ENCODE measurements at regions not wholly inside any gene's neighbourhood (a gene's known extent, or its start where the extent isn't known, plus 50 kb on each side); places are given as distances from the start of the nearest gene placed in this dataset.

- TF ChIP-seq POLR2A (IDR thresholded peaks at IDR 0.05) (no peak), POLR2AphosphoS5 (IDR thresholded peaks at IDR 0.05) (no peak)
- TF ChIP-seq, protein P1, sequence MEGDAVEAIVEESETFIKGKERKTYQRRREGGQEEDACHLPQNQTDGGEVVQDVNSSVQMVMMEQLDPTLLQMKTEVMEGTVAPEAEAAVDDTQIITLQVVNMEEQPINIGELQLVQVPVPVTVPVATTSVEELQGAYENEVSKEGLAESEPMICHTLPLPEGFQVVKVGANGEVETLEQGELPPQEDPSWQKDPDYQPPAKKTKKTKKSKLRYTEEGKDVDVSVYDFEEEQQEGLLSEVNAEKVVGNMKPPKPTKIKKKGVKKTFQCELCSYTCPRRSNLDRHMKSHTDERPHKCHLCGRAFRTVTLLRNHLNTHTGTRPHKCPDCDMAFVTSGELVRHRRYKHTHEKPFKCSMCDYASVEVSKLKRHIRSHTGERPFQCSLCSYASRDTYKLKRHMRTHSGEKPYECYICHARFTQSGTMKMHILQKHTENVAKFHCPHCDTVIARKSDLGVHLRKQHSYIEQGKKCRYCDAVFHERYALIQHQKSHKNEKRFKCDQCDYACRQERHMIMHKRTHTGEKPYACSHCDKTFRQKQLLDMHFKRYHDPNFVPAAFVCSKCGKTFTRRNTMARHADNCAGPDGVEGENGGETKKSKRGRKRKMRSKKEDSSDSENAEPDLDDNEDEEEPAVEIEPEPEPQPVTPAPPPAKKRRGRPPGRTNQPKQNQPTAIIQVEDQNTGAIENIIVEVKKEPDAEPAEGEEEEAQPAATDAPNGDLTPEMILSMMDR (IDR thresholded peaks at IDR 0.05) = no peak
Measured at GRCh38 chr18:1487457-1487856, 582.8 kb downstream of the ADCYAP1 start.

Data from breast epithelium (tissue), 3 donors.